HEK293 (cell line): ENCODE measurements at regions not wholly inside any gene's neighbourhood (a gene's known extent, or its start where the extent isn't known, plus 50 kb on each side); places are given as distances from the start of the nearest gene placed in this dataset.

Source experiments
- CTCF ChIA-PET: fragments of 350-600 bp; formaldehyde crosslinking; extraction: SDS; loops from one replicate; lab custom pipeline; 2021; ENCODE audit warnings: antibody characterized with exemption; lab: Yijun Ruan, JAX
- POLR2A ChIA-PET: fragments of 300-600 bp; formaldehyde crosslinking; extraction: SDS; loops from one replicate; lab custom pipeline; 2020; ENCODE audit warnings: antibody characterized with exemption, inconsistent platforms; lab: Yijun Ruan, JAX
- H3K27ac ChIP-seq: fragments of 200-500 bp; sonication (Bioruptor generic); 2 replicates; pipeline ENCODE4 v1.5.1; 2014; ENCODE audit warnings: low read depth, low read length, control low read depth, inconsistent platforms; ENCODE audit errors: extremely low read depth
- H3K36me3 ChIP-seq, 2 experiments: fragments of 200-500 bp in 1 of 2; sonication (Bioruptor generic) in 1 of 2; 1 replicate in 1 of 2; 2 replicates in 1 of 2; pipeline ENCODE4 v1.5.1; 2014 to 2017; ENCODE audit warnings: inconsistent platforms in 2 of 2, low read length in 2 of 2; ENCODE audit not compliant: control insufficient read depth in 2 of 2, insufficient read depth in 1 of 2
- H3K4me1 ChIP-seq: fragments of 200-500 bp; sonication (Bioruptor generic); 2 replicates; pipeline ENCODE4 v1.5.1; 2014; ENCODE audit warnings: mild to moderate bottlenecking, low read length, inconsistent platforms; ENCODE audit not compliant: control insufficient read depth, insufficient read depth
- H3K4me3 ChIP-seq: 2 replicates; pipeline ENCODE4 v1.5.1; 2011; ENCODE audit warnings: low read depth, mild to moderate bottlenecking, control low read depth, low read length, moderate library complexity
- H3K9me3 ChIP-seq: fragments of 200-500 bp; sonication (Bioruptor generic); 2 replicates; pipeline ENCODE4 v1.5.1; 2014; ENCODE audit warnings: low read depth, low read length, inconsistent platforms; ENCODE audit not compliant: control insufficient read depth, insufficient read depth
- GLI2 ChIP-seq: fragments of 450-650 bp; formaldehyde crosslinking; IDR thresholded peaks from 2 replicates; pipeline ENCODE4; 2017; ENCODE audit warnings: missing biosample characterization, missing genetic modification characterization, low read depth, borderline replicate concordance
- SP3 ChIP-seq: fragments of 450-650 bp; formaldehyde crosslinking; IDR thresholded peaks from 2 replicates; pipeline ENCODE4 v1.5.1; 2016; ENCODE audit warnings: missing biosample characterization, missing genetic modification characterization
- ZBTB11 ChIP-seq: fragments of 450-650 bp; formaldehyde crosslinking; conservative IDR thresholded peaks from 2 replicates; pipeline ENCODE4 v1.5.1; 2016; ENCODE audit warnings: low read depth, missing biosample characterization, missing genetic modification characterization
- ZNF223 ChIP-seq: fragments of 450-650 bp; formaldehyde crosslinking; IDR thresholded peaks from 2 replicates; pipeline ENCODE4 v1.5.1; 2016; ENCODE audit warnings: missing biosample characterization, missing genetic modification characterization
- ZNF248 ChIP-seq: fragments of 450-650 bp; formaldehyde crosslinking; IDR thresholded peaks from 2 replicates; pipeline ENCODE4 v1.5.1; 2017; ENCODE audit warnings: missing biosample characterization, missing genetic modification characterization
- ZNF350 ChIP-seq: fragments of 450-650 bp; formaldehyde crosslinking; IDR thresholded peaks from 2 replicates; pipeline ENCODE4 v1.5.0; 2017; ENCODE audit warnings: missing biosample characterization, mild to moderate bottlenecking, missing genetic modification characterization
- ZNF391 ChIP-seq: fragments of 450-650 bp; formaldehyde crosslinking; IDR thresholded peaks from 2 replicates; pipeline ENCODE4 v1.5.1; 2016; ENCODE audit warnings: low read depth, missing biosample characterization, missing genetic modification characterization, borderline replicate concordance
- ZNF501 ChIP-seq: fragments of 450-650 bp; formaldehyde crosslinking; IDR thresholded peaks from 2 replicates; pipeline ENCODE4 v1.5.1; 2016; ENCODE audit warnings: missing biosample characterization, missing genetic modification characterization
- ZNF521 ChIP-seq: fragments of 450-650 bp; formaldehyde crosslinking; IDR thresholded peaks from 2 replicates; pipeline ENCODE4 v1.5.1; 2017; ENCODE audit warnings: missing biosample characterization, mild to moderate bottlenecking, missing genetic modification characterization
- ZNF624 ChIP-seq: fragments of 450-650 bp; formaldehyde crosslinking; IDR thresholded peaks from 2 replicates; pipeline ENCODE4 v1.5.1; 2017; ENCODE audit warnings: missing biosample characterization, missing genetic modification characterization
- ZNF692 ChIP-seq: fragments of 450-650 bp; formaldehyde crosslinking; IDR thresholded peaks from 2 replicates; pipeline ENCODE4 v1.5.1; 2016; ENCODE audit warnings: missing biosample characterization, missing genetic modification characterization
- ZNF777 ChIP-seq: fragments of 450-650 bp; formaldehyde crosslinking; IDR thresholded peaks from 2 replicates; pipeline ENCODE4 v1.5.1; 2017; ENCODE audit warnings: missing biosample characterization, missing genetic modification characterization, borderline replicate concordance
- ZNF791 ChIP-seq: fragments of 450-650 bp; formaldehyde crosslinking; IDR thresholded peaks from 2 replicates; pipeline ENCODE4 v1.5.1; 2016; ENCODE audit warnings: missing biosample characterization, missing genetic modification characterization
- ZSCAN16 ChIP-seq: fragments of 450-650 bp; formaldehyde crosslinking; IDR thresholded peaks from 2 replicates; pipeline ENCODE4 v1.5.1; 2016; ENCODE audit warnings: missing biosample characterization, missing genetic modification characterization
- TF ChIP-seq, protein P1 (sequence below): fragments of 450-650 bp; formaldehyde crosslinking; IDR thresholded peaks from 2 replicates; pipeline ENCODE4 v1.5.1; 2016; ENCODE audit warnings: missing biosample characterization, missing genetic modification characterization
- TF ChIP-seq, protein P2 (sequence below): fragments of 450-650 bp; formaldehyde crosslinking; IDR thresholded peaks from 2 replicates; pipeline ENCODE4 v1.5.1; 2016; ENCODE audit warnings: missing biosample characterization, missing genetic modification characterization

- no peak overlapping the region for H3K4me3 ChIP-seq
- H3K27ac ChIP-seq, result no peak overlapping the region
- H3K9me3 ChIP-seq, result no peaks in the 10 kb centered on the region
- ChIA-PET CTCF (interaction anchor here (0.7 to 4.7 kb wide), 2 partner anchors 24 to 853 kb away, joined by 3 to 69 read pairs; no protein-coding TSS in a partner anchor), POLR2A (no interaction called here)
- H3K36me3 ChIP-seq, result no peaks in the 10 kb centered on the region
- TF ChIP-seq, protein P1, sequence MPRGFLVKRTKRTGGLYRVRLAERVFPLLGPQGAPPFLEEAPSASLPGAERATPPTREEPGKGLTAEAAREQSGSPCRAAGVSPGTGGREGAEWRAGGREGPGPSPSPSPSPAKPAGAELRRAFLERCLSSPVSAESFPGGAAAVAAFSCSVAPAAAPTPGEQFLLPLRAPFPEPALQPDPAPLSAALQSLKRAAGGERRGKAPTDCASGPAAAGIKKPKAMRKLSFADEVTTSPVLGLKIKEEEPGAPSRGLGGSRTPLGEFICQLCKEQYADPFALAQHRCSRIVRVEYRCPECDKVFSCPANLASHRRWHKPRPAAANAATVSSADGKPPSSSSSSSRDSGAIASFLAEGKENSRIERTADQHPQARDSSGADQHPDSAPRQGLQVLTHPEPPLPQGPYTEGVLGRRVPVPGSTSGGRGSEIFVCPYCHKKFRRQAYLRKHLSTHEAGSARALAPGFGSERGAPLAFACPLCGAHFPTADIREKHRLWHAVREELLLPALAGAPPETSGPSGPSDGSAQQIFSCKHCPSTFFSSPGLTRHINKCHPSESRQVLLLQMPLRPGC (tag by site-specific recombination), result no peak
- no peak for TF ChIP-seq ZSCAN16 (tag by site-specific recombination)
- TF ChIP-seq SP3 (tag by site-specific recombination), result no peak
- TF ChIP-seq ZNF501, result no peak
- no peak for TF ChIP-seq ZNF391
- TF ChIP-seq ZNF791, result no peak
- TF ChIP-seq ZNF777 (tag by site-specific recombination), result no peak
- no peak for TF ChIP-seq ZNF692 (tag by site-specific recombination)
- TF ChIP-seq ZNF521 (tag by site-specific recombination), result no peak
- TF ChIP-seq ZNF350 (tag by site-specific recombination), result no peak
- no peak for TF ChIP-seq ZNF624 (tag by site-specific recombination)
- TF ChIP-seq, protein P2, sequence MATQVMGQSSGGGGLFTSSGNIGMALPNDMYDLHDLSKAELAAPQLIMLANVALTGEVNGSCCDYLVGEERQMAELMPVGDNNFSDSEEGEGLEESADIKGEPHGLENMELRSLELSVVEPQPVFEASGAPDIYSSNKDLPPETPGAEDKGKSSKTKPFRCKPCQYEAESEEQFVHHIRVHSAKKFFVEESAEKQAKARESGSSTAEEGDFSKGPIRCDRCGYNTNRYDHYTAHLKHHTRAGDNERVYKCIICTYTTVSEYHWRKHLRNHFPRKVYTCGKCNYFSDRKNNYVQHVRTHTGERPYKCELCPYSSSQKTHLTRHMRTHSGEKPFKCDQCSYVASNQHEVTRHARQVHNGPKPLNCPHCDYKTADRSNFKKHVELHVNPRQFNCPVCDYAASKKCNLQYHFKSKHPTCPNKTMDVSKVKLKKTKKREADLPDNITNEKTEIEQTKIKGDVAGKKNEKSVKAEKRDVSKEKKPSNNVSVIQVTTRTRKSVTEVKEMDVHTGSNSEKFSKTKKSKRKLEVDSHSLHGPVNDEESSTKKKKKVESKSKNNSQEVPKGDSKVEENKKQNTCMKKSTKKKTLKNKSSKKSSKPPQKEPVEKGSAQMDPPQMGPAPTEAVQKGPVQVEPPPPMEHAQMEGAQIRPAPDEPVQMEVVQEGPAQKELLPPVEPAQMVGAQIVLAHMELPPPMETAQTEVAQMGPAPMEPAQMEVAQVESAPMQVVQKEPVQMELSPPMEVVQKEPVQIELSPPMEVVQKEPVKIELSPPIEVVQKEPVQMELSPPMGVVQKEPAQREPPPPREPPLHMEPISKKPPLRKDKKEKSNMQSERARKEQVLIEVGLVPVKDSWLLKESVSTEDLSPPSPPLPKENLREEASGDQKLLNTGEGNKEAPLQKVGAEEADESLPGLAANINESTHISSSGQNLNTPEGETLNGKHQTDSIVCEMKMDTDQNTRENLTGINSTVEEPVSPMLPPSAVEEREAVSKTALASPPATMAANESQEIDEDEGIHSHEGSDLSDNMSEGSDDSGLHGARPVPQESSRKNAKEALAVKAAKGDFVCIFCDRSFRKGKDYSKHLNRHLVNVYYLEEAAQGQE (tag by site-specific recombination), result no peak
- no peak for TF ChIP-seq ZBTB11 (tag by site-specific recombination)
- no peak for TF ChIP-seq ZNF248 (tag by site-specific recombination)
- TF ChIP-seq ZNF223 (tag by site-specific recombination), result no peak
- no peak for TF ChIP-seq GLI2
- H3K4me1 ChIP-seq, result peaks cover 8% of the 10 kb centered on the region; the same call in 1 of the 2 replicates
Measured at GRCh38 chr17:33749171-33749570, 456.1 kb upstream of the ASIC2 start.
